Coronary artery (tissue), 2 donors: ENCODE measurements at regions not wholly inside any gene's neighbourhood (a gene's known extent, or its start where the extent isn't known, plus 50 kb on each side); places are given as distances from the start of the nearest gene placed in this dataset.

Experiments used
- DNase-seq: peaks from one replicate; pipeline ENCODE4 v3.0.0-alpha.2; 2017; ENCODE audit warnings: low spot score
- H3K27ac ChIP-seq, 2 donors: fragments of 200-600 bp; sonication (generic); one replicate each; pipeline ENCODE4 v1.5.1; 2016 to 2019
- H3K4me3 ChIP-seq: fragments of 200-600 bp; sonication (generic); 2 replicates; pipeline ENCODE4 v1.5.1; 2016; ENCODE audit warnings: mild to moderate bottlenecking, moderate library complexity
- TF ChIP-seq, protein P1 (sequence below): fragments of 200-600 bp; sonication (generic); IDR thresholded peaks from one replicate; pipeline ENCODE4 v1.5.1; 2019; ENCODE audit warnings: antibody characterized with exemption

DNA sequence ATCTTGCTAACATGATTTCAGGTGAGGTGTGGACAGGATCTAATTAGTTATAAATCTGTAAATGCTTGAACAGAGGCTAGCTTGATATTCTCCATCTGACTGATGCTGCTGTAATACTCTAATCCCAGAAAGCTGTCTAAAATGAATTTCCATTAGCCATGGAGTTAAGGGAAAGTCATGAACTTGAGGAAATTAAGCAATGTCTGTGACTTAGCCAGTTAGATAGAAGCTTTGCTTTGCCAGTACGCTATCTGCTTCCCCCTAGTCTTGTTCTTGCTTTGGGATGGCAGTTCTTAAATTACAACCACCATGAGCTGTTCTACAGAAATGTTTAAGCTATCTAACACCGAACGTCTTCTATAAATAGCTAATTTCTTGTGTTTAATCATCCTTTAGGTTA is 195.7 kb downstream of the PRL start:
- DNase-seq, result no peak
- Histone ChIP-seq H3K27ac (no peak overlapping the region), H3K4me3 (no peak overlapping the region)
- TF ChIP-seq, protein P1, sequence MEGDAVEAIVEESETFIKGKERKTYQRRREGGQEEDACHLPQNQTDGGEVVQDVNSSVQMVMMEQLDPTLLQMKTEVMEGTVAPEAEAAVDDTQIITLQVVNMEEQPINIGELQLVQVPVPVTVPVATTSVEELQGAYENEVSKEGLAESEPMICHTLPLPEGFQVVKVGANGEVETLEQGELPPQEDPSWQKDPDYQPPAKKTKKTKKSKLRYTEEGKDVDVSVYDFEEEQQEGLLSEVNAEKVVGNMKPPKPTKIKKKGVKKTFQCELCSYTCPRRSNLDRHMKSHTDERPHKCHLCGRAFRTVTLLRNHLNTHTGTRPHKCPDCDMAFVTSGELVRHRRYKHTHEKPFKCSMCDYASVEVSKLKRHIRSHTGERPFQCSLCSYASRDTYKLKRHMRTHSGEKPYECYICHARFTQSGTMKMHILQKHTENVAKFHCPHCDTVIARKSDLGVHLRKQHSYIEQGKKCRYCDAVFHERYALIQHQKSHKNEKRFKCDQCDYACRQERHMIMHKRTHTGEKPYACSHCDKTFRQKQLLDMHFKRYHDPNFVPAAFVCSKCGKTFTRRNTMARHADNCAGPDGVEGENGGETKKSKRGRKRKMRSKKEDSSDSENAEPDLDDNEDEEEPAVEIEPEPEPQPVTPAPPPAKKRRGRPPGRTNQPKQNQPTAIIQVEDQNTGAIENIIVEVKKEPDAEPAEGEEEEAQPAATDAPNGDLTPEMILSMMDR, result no peak

DNA sequence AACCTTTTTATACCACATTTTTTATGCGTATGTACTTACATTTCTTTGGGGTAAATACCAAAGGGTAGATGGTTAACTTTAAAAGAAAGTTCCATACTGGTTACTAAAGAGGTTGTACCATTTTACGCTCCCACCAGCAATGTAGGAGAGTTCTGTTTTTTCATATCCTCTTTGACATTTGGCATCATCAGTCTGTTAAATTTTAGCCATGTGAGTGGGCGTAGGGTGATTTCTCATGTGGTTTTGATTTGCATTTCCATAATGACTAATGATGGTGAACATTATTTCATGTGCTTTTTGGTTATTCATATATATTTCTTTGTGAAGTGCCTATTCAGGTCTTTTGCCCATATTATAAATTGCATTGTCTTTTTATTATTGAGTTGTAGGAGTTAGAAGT is 194.2 kb downstream of the PRL start:
- DNase-seq, result no peak
- H3K4me3 ChIP-seq, result no peak overlapping the region
- no peak overlapping the region for H3K27ac ChIP-seq
- TF ChIP-seq, protein P1, result no peak

GRCh38 chr6:22106451-22106850 is 190.4 kb downstream of the PRL start:
- TF ChIP-seq, protein P1, result no peak
- H3K4me3 ChIP-seq, result no peak overlapping the region
- H3K27ac ChIP-seq, result no peak overlapping the region
- DNase-seq, result no peak

DNA sequence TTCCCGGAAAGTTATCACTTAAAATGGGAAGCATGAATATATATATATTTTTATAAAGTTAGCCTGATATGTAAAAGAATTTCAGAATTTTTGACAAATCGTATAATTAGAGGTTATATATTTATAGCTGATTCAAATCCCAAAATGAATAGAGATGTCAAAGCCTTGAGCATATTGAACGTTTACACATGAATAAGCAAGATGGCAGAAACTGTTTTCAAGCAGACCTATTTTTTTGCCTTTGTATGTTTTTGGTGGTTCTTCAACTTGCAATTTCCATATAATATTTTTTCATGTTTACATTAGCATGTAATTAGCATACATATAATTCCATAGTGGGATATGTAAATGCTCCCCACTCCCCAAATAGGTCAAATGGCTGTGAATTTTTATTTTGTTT is 189.9 kb downstream of the PRL start:
- H3K27ac ChIP-seq, result no peak overlapping the region
- TF ChIP-seq, protein P1, result no peak
- no peak for DNase-seq
- H3K4me3 ChIP-seq, result no peak overlapping the region

- Histone ChIP-seq H3K27ac (no peak overlapping the region), H3K4me3 (no peak overlapping the region)
- DNase-seq, result no peak
- TF ChIP-seq, protein P1, result no peak
These were observed 188.6 kb downstream of the PRL start for GRCh38 chr6:22108199-22108598.

DNA sequence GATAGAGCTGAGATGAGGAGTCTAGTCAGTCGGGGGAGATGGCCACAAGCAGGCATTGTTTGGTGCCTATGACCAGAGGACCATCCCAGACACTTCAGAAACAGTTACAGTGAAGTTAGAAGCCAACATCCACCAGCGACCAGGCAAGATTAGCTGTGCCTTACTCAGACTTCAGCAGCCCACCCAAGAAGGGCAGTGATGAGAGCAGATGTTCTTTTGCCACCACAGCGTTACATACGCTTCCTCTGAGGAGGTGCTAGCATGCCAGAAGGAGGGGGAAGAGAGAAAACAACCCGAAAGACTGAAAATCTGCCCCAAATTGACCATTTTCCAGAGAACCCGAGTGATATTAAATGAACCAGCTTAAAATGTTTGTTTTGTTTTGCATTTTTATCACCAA is 186.8 kb downstream of the PRL start:
- no peak overlapping the region for H3K4me3 ChIP-seq
- DNase-seq, result no peak
- H3K27ac ChIP-seq, result no peak overlapping the region
- TF ChIP-seq, protein P1, result no peak

DNA sequence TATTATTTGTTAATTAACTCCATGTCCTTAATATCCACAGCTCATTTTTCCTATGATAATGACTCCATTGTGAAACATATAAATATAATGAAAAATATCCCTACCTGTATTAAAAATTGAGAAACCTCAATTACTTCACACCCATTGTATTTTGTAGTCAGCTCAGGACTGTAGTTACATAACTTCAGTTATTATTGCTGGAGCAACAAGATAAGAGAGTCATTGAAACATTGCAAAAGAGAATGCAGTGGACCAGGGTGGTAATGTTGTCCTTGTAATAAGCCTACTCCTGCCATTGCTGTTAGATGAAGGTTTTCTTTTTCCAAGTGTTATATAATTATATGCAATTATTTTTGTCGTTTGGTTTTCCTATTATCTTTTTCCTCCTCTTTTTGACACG is 184.4 kb downstream of the PRL start:
- TF ChIP-seq, protein P1, result no peak
- no peak overlapping the region for H3K4me3 ChIP-seq
- no peak overlapping the region for H3K27ac ChIP-seq
- no peak for DNase-seq
